ENCODE measurements at regions not wholly inside any gene's neighbourhood (a gene's known extent, or its start where the extent isn't known, plus 50 kb on each side); places are given as distances from the start of the nearest gene placed in this dataset.

GRCh38 chr6:128767705-128768104 is 115.2 kb upstream of the LAMA2 start:
- TF ChIP-seq CTCF (IDR thresholded peaks at IDR 0.05) (no peak), EP300 (IDR thresholded peaks at IDR 0.05) (no peak), POLR2AphosphoS5 (IDR thresholded peaks at IDR 0.05) (no peak), POLR2A (IDR thresholded peaks at IDR 0.05) (no peak)
